ENCODE measurements at regions not wholly inside any gene's neighbourhood (a gene's known extent, or its start where the extent isn't known, plus 50 kb on each side); places are given as distances from the start of the nearest gene placed in this dataset.

GRCh38 chr4:138420471-138420870 is 178.3 kb upstream of the SLC7A11 start:
- H3K27me3 Mint-ChIP-seq: no peaks in the 10 kb centered on the region
- no peaks in the 10 kb centered on the region for H3K36me3 Mint-ChIP-seq
- H3K9me3 ChIP-seq: no peaks in the 10 kb centered on the region
- no CpG with 5 or more reads among the region's 1 CpG for WGBS (ENCODE audit: insufficient coverage)
- no peak for ATAC-seq (replicated peaks in 1 of 4)
- CTCF ChIA-PET: no interaction called here
- no peaks in the 10 kb centered on the region for H3K36me3 ChIP-seq (ENCODE audit: control insufficient read depth in 2 of 2, extremely low read depth in 1 of 2, insufficient read depth in 1 of 2, low read length in 1 of 2)
- no peaks in the 10 kb centered on the region for H3K27me3 ChIP-seq (replicated peaks in 1 of 2; ENCODE audit: control insufficient read depth in 2 of 2, extremely low read depth in 1 of 2, insufficient read depth in 2 of 2, low read length in 1 of 2)
- POLR2A ChIA-PET: interaction anchor here in 1 of 2 donors (0.7 kb wide), 1 partner anchor 1382 kb away, joined by 4 read pairs; no protein-coding TSS in a partner anchor
- H3K27ac Mint-ChIP-seq: no peak overlapping the region
- H3K9me3 Mint-ChIP-seq: peaks cover 0 to 3% (median 0%) of the 10 kb centered on the region in 3 donors
- H3K27ac ChIP-seq (ENCODE audit: low read length): no peak overlapping the region
- no peak for DNase-seq
- no peak overlapping the region for H3K4me3 ChIP-seq (ENCODE audit: control insufficient read depth in 1 of 2, extremely low read depth in 1 of 2, low read length in 1 of 2)
- no peaks in the 10 kb centered on the region for H3K4me1 ChIP-seq (ENCODE audit: control insufficient read depth in 1 of 2, extremely low read depth in 1 of 2, insufficient read depth in 2 of 2, low read length in 2 of 2)
- H3K4me1 Mint-ChIP-seq: no peaks in the 10 kb centered on the region
- no peak overlapping the region for H3K4me3 Mint-ChIP-seq

- Histone ChIP-seq H3K36me3 (ENCODE audit: control insufficient read depth in 2 of 2, extremely low read depth in 1 of 2, insufficient read depth in 1 of 2, low read length in 1 of 2) (no peaks in the 10 kb centered on the region), H3K27ac (ENCODE audit: low read length) (no peak overlapping the region), H3K4me1 (ENCODE audit: control insufficient read depth in 1 of 2, extremely low read depth in 1 of 2, insufficient read depth in 2 of 2, low read length in 2 of 2) (no peaks in the 10 kb centered on the region), H3K4me3 (ENCODE audit: control insufficient read depth in 1 of 2, extremely low read depth in 1 of 2, low read length in 1 of 2) (no peak overlapping the region), H3K27me3 (replicated peaks in 1 of 2; ENCODE audit: control insufficient read depth in 2 of 2, extremely low read depth in 1 of 2, insufficient read depth in 2 of 2, low read length in 1 of 2) (no peaks in the 10 kb centered on the region), H3K9me3 (no peaks in the 10 kb centered on the region)
- Mint-ChIP-seq H3K4me1 (no peaks in the 10 kb centered on the region), H3K4me3 (no peak overlapping the region), H3K27ac (no peak overlapping the region), H3K36me3 (no peaks in the 10 kb centered on the region), H3K27me3 (no peaks in the 10 kb centered on the region), H3K9me3 (peaks cover 0 to 8% (median 0%) of the 10 kb centered on the region in 3 donors)
- whole genome bisulfite sequencing (ENCODE audit: insufficient coverage): 70% methylated on average over 1 of the region's 1 CpG
- no peak for DNase-seq
- ChIA-PET POLR2A (no interaction called here), CTCF (no interaction called here)
- ATAC-seq (replicated peaks in 1 of 4): no peak
These were observed 172.1 kb upstream of the SLC7A11 start for GRCh38 chr4:138414202-138414601.

GRCh38 chr4:138413273-138413672 is 171.1 kb upstream of the SLC7A11 start:
- H3K4me1 Mint-ChIP-seq: no peaks in the 10 kb centered on the region
- no peak overlapping the region for H3K4me3 Mint-ChIP-seq
- H3K27me3 ChIP-seq (replicated peaks in 1 of 2; ENCODE audit: control insufficient read depth in 2 of 2, extremely low read depth in 1 of 2, insufficient read depth in 2 of 2, low read length in 1 of 2): no peaks in the 10 kb centered on the region
- DNase-seq (no peak), ATAC-seq (replicated peaks in 1 of 4) (no peak)
- no peaks in the 10 kb centered on the region for H3K9me3 ChIP-seq
- no peak overlapping the region for H3K27ac ChIP-seq (ENCODE audit: low read length)
- POLR2A ChIA-PET: no interaction called here
- H3K27me3 Mint-ChIP-seq: no peaks in the 10 kb centered on the region
- no peak overlapping the region for H3K4me3 ChIP-seq (ENCODE audit: control insufficient read depth in 1 of 2, extremely low read depth in 1 of 2, low read length in 1 of 2)
- no peaks in the 10 kb centered on the region for H3K4me1 ChIP-seq (ENCODE audit: control insufficient read depth in 1 of 2, extremely low read depth in 1 of 2, insufficient read depth in 2 of 2, low read length in 2 of 2)
- no peak overlapping the region for H3K27ac Mint-ChIP-seq
- CTCF ChIA-PET: no interaction called here
- H3K9me3 Mint-ChIP-seq: peaks cover 0 to 8% (median 0%) of the 10 kb centered on the region in 3 donors
- WGBS (ENCODE audit: insufficient coverage): no CpG with 5 or more reads among the region's 1 CpG
- H3K36me3 ChIP-seq (ENCODE audit: control insufficient read depth in 2 of 2, extremely low read depth in 1 of 2, insufficient read depth in 1 of 2, low read length in 1 of 2): no peaks in the 10 kb centered on the region
- H3K36me3 Mint-ChIP-seq: no peaks in the 10 kb centered on the region

- no peaks in the 10 kb centered on the region for H3K27me3 Mint-ChIP-seq
- H3K27me3 ChIP-seq (replicated peaks in 1 of 2; ENCODE audit: control insufficient read depth in 2 of 2, extremely low read depth in 1 of 2, insufficient read depth in 2 of 2, low read length in 1 of 2): no peaks in the 10 kb centered on the region
- no peak for DNase-seq
- H3K27ac Mint-ChIP-seq: no peak overlapping the region
- H3K36me3 ChIP-seq (ENCODE audit: control insufficient read depth in 2 of 2, extremely low read depth in 1 of 2, insufficient read depth in 1 of 2, low read length in 1 of 2): no peaks in the 10 kb centered on the region
- 83% methylated on average over 3 of the region's 5 CpGs for WGBS (ENCODE audit: insufficient coverage)
- POLR2A ChIA-PET: no interaction called here
- H3K9me3 ChIP-seq: no peaks in the 10 kb centered on the region
- H3K4me1 ChIP-seq (ENCODE audit: control insufficient read depth in 1 of 2, extremely low read depth in 1 of 2, insufficient read depth in 2 of 2, low read length in 2 of 2): no peaks in the 10 kb centered on the region
- CTCF ChIA-PET: no interaction called here
- no peak overlapping the region for H3K4me3 Mint-ChIP-seq
- H3K4me3 ChIP-seq (ENCODE audit: control insufficient read depth in 1 of 2, extremely low read depth in 1 of 2, low read length in 1 of 2): no peak overlapping the region
- no peak overlapping the region for H3K27ac ChIP-seq (ENCODE audit: low read length)
- H3K36me3 Mint-ChIP-seq: no peaks in the 10 kb centered on the region
- H3K4me1 Mint-ChIP-seq: no peaks in the 10 kb centered on the region
- H3K9me3 Mint-ChIP-seq: peaks cover 0 to 8% (median 0%) of the 10 kb centered on the region in 3 donors
- ATAC-seq (replicated peaks in 1 of 4): no peak
These were observed 170.7 kb upstream of the SLC7A11 start for GRCh38 chr4:138412847-138413246.

GRCh38 chr4:138410266-138410665 is 168.1 kb upstream of the SLC7A11 start:
- no peak overlapping the region for H3K27ac ChIP-seq (ENCODE audit: low read length)
- ATAC-seq (replicated peaks in 1 of 4) (no peak), DNase-seq (no peak)
- Mint-ChIP-seq H3K4me3 (no peak overlapping the region), H3K4me1 (no peaks in the 10 kb centered on the region), H3K27me3 (no peaks in the 10 kb centered on the region), H3K36me3 (no peaks in the 10 kb centered on the region), H3K27ac (no peak overlapping the region), H3K9me3 (peaks cover 0 to 8% (median 0%) of the 10 kb centered on the region in 3 donors)
- H3K9me3 ChIP-seq: no peaks in the 10 kb centered on the region
- H3K4me3 ChIP-seq (ENCODE audit: control insufficient read depth in 1 of 2, extremely low read depth in 1 of 2, low read length in 1 of 2): no peak overlapping the region
- H3K27me3 ChIP-seq (replicated peaks in 1 of 2; ENCODE audit: control insufficient read depth in 2 of 2, extremely low read depth in 1 of 2, insufficient read depth in 2 of 2, low read length in 1 of 2): no peaks in the 10 kb centered on the region
- H3K4me1 ChIP-seq (ENCODE audit: control insufficient read depth in 1 of 2, extremely low read depth in 1 of 2, insufficient read depth in 2 of 2, low read length in 2 of 2): no peaks in the 10 kb centered on the region
- H3K36me3 ChIP-seq (ENCODE audit: control insufficient read depth in 2 of 2, extremely low read depth in 1 of 2, insufficient read depth in 1 of 2, low read length in 1 of 2): no peaks in the 10 kb centered on the region
- POLR2A ChIA-PET: no interaction called here
- CTCF ChIA-PET: no interaction called here

GRCh38 chr4:138409670-138410069 is 167.5 kb upstream of the SLC7A11 start:
- Histone ChIP-seq H3K9me3 (no peaks in the 10 kb centered on the region), H3K4me1 (ENCODE audit: control insufficient read depth in 1 of 2, extremely low read depth in 1 of 2, insufficient read depth in 2 of 2, low read length in 2 of 2) (no peaks in the 10 kb centered on the region), H3K4me3 (ENCODE audit: control insufficient read depth in 1 of 2, extremely low read depth in 1 of 2, low read length in 1 of 2) (no peak overlapping the region), H3K27me3 (replicated peaks in 1 of 2; ENCODE audit: control insufficient read depth in 2 of 2, extremely low read depth in 1 of 2, insufficient read depth in 2 of 2, low read length in 1 of 2) (no peaks in the 10 kb centered on the region), H3K36me3 (ENCODE audit: control insufficient read depth in 2 of 2, extremely low read depth in 1 of 2, insufficient read depth in 1 of 2, low read length in 1 of 2) (no peaks in the 10 kb centered on the region), H3K27ac (ENCODE audit: low read length) (no peak overlapping the region)
- Mint-ChIP-seq H3K36me3 (no peaks in the 10 kb centered on the region), H3K4me3 (no peak overlapping the region), H3K27ac (no peak overlapping the region), H3K27me3 (no peaks in the 10 kb centered on the region), H3K9me3 (peaks cover 0 to 8% (median 0%) of the 10 kb centered on the region in 3 donors), H3K4me1 (no peaks in the 10 kb centered on the region)
- POLR2A ChIA-PET: no interaction called here
- DNase-seq (no peak), ATAC-seq (replicated peaks in 1 of 4) (no peak)
- CTCF ChIA-PET: no interaction called here
- 100% methylated on average over 2 of the region's 3 CpGs for WGBS (ENCODE audit: insufficient coverage)

- H3K36me3 Mint-ChIP-seq: no peaks in the 10 kb centered on the region
- Histone ChIP-seq H3K4me1 (ENCODE audit: control insufficient read depth in 1 of 2, extremely low read depth in 1 of 2, insufficient read depth in 2 of 2, low read length in 2 of 2) (no peaks in the 10 kb centered on the region), H3K27me3 (replicated peaks in 1 of 2; ENCODE audit: control insufficient read depth in 2 of 2, extremely low read depth in 1 of 2, insufficient read depth in 2 of 2, low read length in 1 of 2) (no peaks in the 10 kb centered on the region), H3K27ac (ENCODE audit: low read length) (no peak overlapping the region), H3K4me3 (ENCODE audit: control insufficient read depth in 1 of 2, extremely low read depth in 1 of 2, low read length in 1 of 2) (no peak overlapping the region), H3K9me3 (no peaks in the 10 kb centered on the region), H3K36me3 (ENCODE audit: control insufficient read depth in 2 of 2, extremely low read depth in 1 of 2, insufficient read depth in 1 of 2, low read length in 1 of 2) (no peaks in the 10 kb centered on the region)
- no peaks in the 10 kb centered on the region for H3K4me1 Mint-ChIP-seq
- H3K9me3 Mint-ChIP-seq: peaks cover 0 to 5% (median 0%) of the 10 kb centered on the region in 3 donors
- H3K27me3 Mint-ChIP-seq: no peaks in the 10 kb centered on the region
- no peak overlapping the region for H3K4me3 Mint-ChIP-seq
- no peak for ATAC-seq (replicated peaks in 1 of 4)
- POLR2A ChIA-PET: no interaction called here
- CTCF ChIA-PET: no interaction called here
- no peak overlapping the region for H3K27ac Mint-ChIP-seq
- DNase-seq: no peak
- 40% methylated on average over 1 of the region's 2 CpGs for WGBS (ENCODE audit: insufficient coverage)
These were observed 166.6 kb upstream of the SLC7A11 start for GRCh38 chr4:138408758-138409157.

Measured in T-cell (primary cell).